ENCODE measurements at regions not wholly inside any gene's neighbourhood (a gene's known extent, or its start where the extent isn't known, plus 50 kb on each side); places are given as distances from the start of the nearest gene placed in this dataset.

GRCh38 chr4:97142893-97143292 lies 1000.4 kb downstream of the STPG2 start:
- no peaks in the 10 kb centered on the region for H3K27me3 Mint-ChIP-seq (ENCODE audit: insufficient read depth)
- H3K9me3 Mint-ChIP-seq = peaks cover 14% of the 10 kb centered on the region
- no peaks in the 10 kb centered on the region for H3K4me1 Mint-ChIP-seq (ENCODE audit: low read depth)
- no peak overlapping the region for H3K27ac Mint-ChIP-seq
- no peak overlapping the region for H3K4me3 Mint-ChIP-seq
- DNase-seq (ENCODE audit: low spot score) = no peak
- H3K36me3 Mint-ChIP-seq (ENCODE audit: low read depth) = no peaks in the 10 kb centered on the region
- intact Hi-C loops (cut with micrococcal nuclease) = no loop called here

- Mint-ChIP-seq H3K9me3 (peaks cover under 1% of the 10 kb centered on the region), H3K4me3 (no peak overlapping the region), H3K27ac (no peak overlapping the region), H3K4me1 (ENCODE audit: low read depth) (no peaks in the 10 kb centered on the region), H3K36me3 (ENCODE audit: low read depth) (no peaks in the 10 kb centered on the region), H3K27me3 (ENCODE audit: insufficient read depth) (no peaks in the 10 kb centered on the region)
- no peak for DNase-seq (ENCODE audit: low spot score)
- intact Hi-C loops (cut with micrococcal nuclease) = no loop called here
These were observed 999.1 kb downstream of the STPG2 start for GRCh38 chr4:97144199-97144598.

GRCh38 chr4:97150966-97151365 lies 992.3 kb downstream of the STPG2 start:
- intact Hi-C loops (cut with micrococcal nuclease) = loop anchor here (5.0 kb wide), 1 partner anchor 1994 kb away; no protein-coding TSS in a partner anchor
- no peaks in the 10 kb centered on the region for H3K36me3 Mint-ChIP-seq (ENCODE audit: low read depth)
- no peak overlapping the region for H3K27ac Mint-ChIP-seq

GRCh38 chr4:97152149-97152548 lies 991.1 kb downstream of the STPG2 start:
- no peak for DNase-seq (ENCODE audit: low spot score)
- Mint-ChIP-seq H3K27ac (no peak overlapping the region), H3K4me3 (no peak overlapping the region), H3K9me3 (no peaks in the 10 kb centered on the region), H3K36me3 (ENCODE audit: low read depth) (no peaks in the 10 kb centered on the region), H3K27me3 (ENCODE audit: insufficient read depth) (no peaks in the 10 kb centered on the region), H3K4me1 (ENCODE audit: low read depth) (no peaks in the 10 kb centered on the region)
- intact Hi-C loops (cut with micrococcal nuclease) = loop anchor here (5.0 kb wide), 1 partner anchor 1995 kb away; no protein-coding TSS in a partner anchor

More at GRCh38 chr4:97150966-97151365, 992.3 kb downstream of the STPG2 start:
- DNase-seq (ENCODE audit: low spot score) = no peak
- Mint-ChIP-seq H3K27me3 (ENCODE audit: insufficient read depth) (no peaks in the 10 kb centered on the region), H3K4me1 (ENCODE audit: low read depth) (no peaks in the 10 kb centered on the region), H3K9me3 (no peaks in the 10 kb centered on the region), H3K4me3 (no peak overlapping the region)

- Mint-ChIP-seq H3K9me3 (no peaks in the 10 kb centered on the region), H3K36me3 (ENCODE audit: low read depth) (no peaks in the 10 kb centered on the region), H3K27ac (no peak overlapping the region), H3K4me1 (ENCODE audit: low read depth) (no peaks in the 10 kb centered on the region), H3K4me3 (no peak overlapping the region), H3K27me3 (ENCODE audit: insufficient read depth) (no peaks in the 10 kb centered on the region)
- intact Hi-C loops (cut with micrococcal nuclease) = loop anchor here (5.0 kb wide), 1 partner anchor 1996 kb away; no protein-coding TSS in a partner anchor
- no peak for DNase-seq (ENCODE audit: low spot score)
These were observed 990.2 kb downstream of the STPG2 start for GRCh38 chr4:97153042-97153441.

- intact Hi-C loops (cut with micrococcal nuclease) = no loop called here
- Mint-ChIP-seq H3K9me3 (no peaks in the 10 kb centered on the region), H3K36me3 (ENCODE audit: low read depth) (no peaks in the 10 kb centered on the region), H3K27me3 (ENCODE audit: insufficient read depth) (no peaks in the 10 kb centered on the region), H3K27ac (no peak overlapping the region), H3K4me1 (ENCODE audit: low read depth) (no peaks in the 10 kb centered on the region), H3K4me3 (no peak overlapping the region)
- no peak for DNase-seq (ENCODE audit: low spot score)
These were observed 983.7 kb downstream of the STPG2 start for GRCh38 chr4:97159625-97160024.

- no peak for DNase-seq (ENCODE audit: low spot score)
- Mint-ChIP-seq H3K4me3 (no peak overlapping the region), H3K36me3 (ENCODE audit: low read depth) (no peaks in the 10 kb centered on the region), H3K27ac (no peak overlapping the region), H3K4me1 (ENCODE audit: low read depth) (no peaks in the 10 kb centered on the region), H3K9me3 (peaks cover 3% of the 10 kb centered on the region), H3K27me3 (ENCODE audit: insufficient read depth) (no peaks in the 10 kb centered on the region)
- intact Hi-C loops (cut with micrococcal nuclease) = no loop called here
These were observed 958.0 kb downstream of the STPG2 start for GRCh38 chr4:97185233-97185632.

GRCh38 chr4:97197106-97197505 lies 946.2 kb downstream of the STPG2 start:
- no peaks in the 10 kb centered on the region for H3K36me3 Mint-ChIP-seq (ENCODE audit: low read depth)
- H3K9me3 Mint-ChIP-seq = no peaks in the 10 kb centered on the region
- no peaks in the 10 kb centered on the region for H3K4me1 Mint-ChIP-seq (ENCODE audit: low read depth)
- intact Hi-C loops (cut with micrococcal nuclease) = no loop called here
- H3K27ac Mint-ChIP-seq = no peak overlapping the region
- DNase-seq (ENCODE audit: low spot score) = no peak
- no peaks in the 10 kb centered on the region for H3K27me3 Mint-ChIP-seq (ENCODE audit: insufficient read depth)
- H3K4me3 Mint-ChIP-seq = no peak overlapping the region

GRCh38 chr4:97208749-97209148 lies 934.5 kb downstream of the STPG2 start:
- DNase-seq (ENCODE audit: low spot score) = no peak
- no peak overlapping the region for H3K4me3 Mint-ChIP-seq
- peaks cover 4% of the 10 kb centered on the region for H3K9me3 Mint-ChIP-seq
- no peaks in the 10 kb centered on the region for H3K4me1 Mint-ChIP-seq (ENCODE audit: low read depth)
- intact Hi-C loops (cut with micrococcal nuclease) = no loop called here
- no peaks in the 10 kb centered on the region for H3K36me3 Mint-ChIP-seq (ENCODE audit: low read depth)
- H3K27me3 Mint-ChIP-seq (ENCODE audit: insufficient read depth) = no peaks in the 10 kb centered on the region
- no peak overlapping the region for H3K27ac Mint-ChIP-seq

GRCh38 chr4:97215409-97215941 lies 927.8 kb downstream of the STPG2 start:
- H3K4me1 Mint-ChIP-seq (ENCODE audit: low read depth) = no peaks in the 10 kb centered on the region
- H3K27me3 Mint-ChIP-seq (ENCODE audit: insufficient read depth) = no peaks in the 10 kb centered on the region
- intact Hi-C loops (cut with micrococcal nuclease) = no loop called here
- H3K36me3 Mint-ChIP-seq (ENCODE audit: low read depth) = no peaks in the 10 kb centered on the region
- H3K9me3 Mint-ChIP-seq = no peaks in the 10 kb centered on the region
- H3K4me3 Mint-ChIP-seq = no peak overlapping the region
- DNase-seq (ENCODE audit: low spot score) = no peak
- H3K27ac Mint-ChIP-seq = no peak overlapping the region

GRCh38 chr4:97216046-97216445 lies 927.2 kb downstream of the STPG2 start:
- Mint-ChIP-seq H3K4me1 (ENCODE audit: low read depth) (no peaks in the 10 kb centered on the region), H3K9me3 (no peaks in the 10 kb centered on the region), H3K4me3 (no peak overlapping the region), H3K27ac (no peak overlapping the region), H3K36me3 (ENCODE audit: low read depth) (no peaks in the 10 kb centered on the region), H3K27me3 (ENCODE audit: insufficient read depth) (no peaks in the 10 kb centered on the region)
- no peak for DNase-seq (ENCODE audit: low spot score)
- intact Hi-C loops (cut with micrococcal nuclease) = no loop called here

GRCh38 chr4:97235521-97235920 lies 907.8 kb downstream of the STPG2 start:
- Mint-ChIP-seq H3K9me3 (no peaks in the 10 kb centered on the region), H3K27me3 (ENCODE audit: insufficient read depth) (no peaks in the 10 kb centered on the region), H3K27ac (no peak overlapping the region)

GRCh38 chr4:97238956-97239666 lies 904.2 kb downstream of the STPG2 start:
- Mint-ChIP-seq H3K4me3 (no peak overlapping the region), H3K9me3 (peaks cover 5% of the 10 kb centered on the region), H3K4me1 (ENCODE audit: low read depth) (no peaks in the 10 kb centered on the region), H3K36me3 (ENCODE audit: low read depth) (no peaks in the 10 kb centered on the region), H3K27ac (no peak overlapping the region), H3K27me3 (ENCODE audit: insufficient read depth) (no peaks in the 10 kb centered on the region)
- no peak for DNase-seq (ENCODE audit: low spot score)
- intact Hi-C loops (cut with micrococcal nuclease) = no loop called here

More at GRCh38 chr4:97235521-97235920, 907.8 kb downstream of the STPG2 start:
- intact Hi-C loops (cut with micrococcal nuclease) = no loop called here
- H3K36me3 Mint-ChIP-seq (ENCODE audit: low read depth) = no peaks in the 10 kb centered on the region
- no peaks in the 10 kb centered on the region for H3K4me1 Mint-ChIP-seq (ENCODE audit: low read depth)
- no peak for DNase-seq (ENCODE audit: low spot score)
- no peak overlapping the region for H3K4me3 Mint-ChIP-seq

GRCh38 chr4:97239667-97239997 lies 903.6 kb downstream of the STPG2 start:
- intact Hi-C loops (cut with micrococcal nuclease) = no loop called here
- peaks cover 5% of the 10 kb centered on the region for H3K9me3 Mint-ChIP-seq
- no peaks in the 10 kb centered on the region for H3K4me1 Mint-ChIP-seq (ENCODE audit: low read depth)
- no peaks in the 10 kb centered on the region for H3K36me3 Mint-ChIP-seq (ENCODE audit: low read depth)
- H3K4me3 Mint-ChIP-seq = no peak overlapping the region
- no peak for DNase-seq (ENCODE audit: low spot score)
- H3K27me3 Mint-ChIP-seq (ENCODE audit: insufficient read depth) = no peaks in the 10 kb centered on the region
- no peak overlapping the region for H3K27ac Mint-ChIP-seq
